Daoy (cell line): ENCODE measurements at regions not wholly inside any gene's neighbourhood (a gene's known extent, or its start where the extent isn't known, plus 50 kb on each side); places are given as distances from the start of the nearest gene placed in this dataset.
"Not testable (repeated sequence)": the region's sequence is repeated elsewhere in the genome, so short reads cannot be mapped to it uniquely, and the experiment has no call there.

Experiments
- DNase-seq: peaks from one replicate; pipeline ENCODE4 v3.0.0-alpha.2; 2015; ENCODE audit warnings: low read depth

DNA sequence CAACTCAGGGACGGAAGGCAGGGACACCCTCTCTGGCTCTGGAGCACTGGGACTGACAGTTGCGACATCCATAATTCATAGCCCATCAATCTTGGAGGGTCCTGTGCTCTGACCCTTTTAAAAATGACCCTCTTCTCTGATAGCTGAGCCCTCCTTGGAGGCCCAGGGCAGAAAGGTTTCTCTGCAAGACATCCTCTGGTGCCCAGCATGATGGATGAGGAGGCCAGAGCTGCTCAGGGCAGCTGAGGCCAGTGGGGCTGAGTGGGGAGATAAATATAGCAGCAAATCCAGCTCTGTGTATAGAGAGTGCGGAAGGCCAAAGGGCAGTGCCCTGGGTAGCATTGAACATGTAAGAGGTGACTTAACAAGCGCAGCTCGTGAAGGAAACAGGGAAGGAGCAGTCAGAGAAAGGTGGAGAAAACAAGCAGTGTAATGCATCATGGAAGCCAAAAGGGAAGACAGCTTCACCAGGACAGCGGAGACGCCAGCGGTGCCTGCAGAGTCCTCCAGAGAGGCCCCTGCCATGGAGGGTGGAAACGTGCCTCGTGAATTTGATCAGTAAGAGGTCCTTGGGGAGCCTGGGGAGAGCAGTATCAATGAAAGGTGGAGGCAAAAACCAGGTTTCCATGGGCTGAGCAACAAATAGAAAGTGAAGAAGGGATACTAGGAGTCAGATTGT is 50.4 kb upstream of the FMOD start:
- no peak for DNase-seq

DNA sequence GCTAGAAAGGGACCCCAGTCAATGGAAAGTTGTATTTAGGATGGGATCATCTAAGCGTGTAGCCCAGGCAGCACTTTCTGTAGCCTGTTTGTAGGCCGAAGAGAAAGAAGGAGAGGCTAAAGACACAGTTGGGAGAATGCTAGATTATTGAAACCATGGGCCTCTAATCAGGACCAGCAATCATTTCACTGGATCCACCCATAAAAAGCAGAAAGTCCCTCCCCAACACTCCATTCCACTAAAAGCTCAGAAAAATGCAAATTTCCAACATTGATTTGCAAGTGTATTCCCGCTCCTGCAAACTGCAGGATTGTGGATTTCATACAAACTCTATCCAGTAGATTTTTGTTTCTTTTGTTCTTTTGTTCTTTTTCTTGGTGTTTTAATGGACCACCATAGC is 51.2 kb upstream of the FMOD start:
- DNase-seq: no peak

DNA sequence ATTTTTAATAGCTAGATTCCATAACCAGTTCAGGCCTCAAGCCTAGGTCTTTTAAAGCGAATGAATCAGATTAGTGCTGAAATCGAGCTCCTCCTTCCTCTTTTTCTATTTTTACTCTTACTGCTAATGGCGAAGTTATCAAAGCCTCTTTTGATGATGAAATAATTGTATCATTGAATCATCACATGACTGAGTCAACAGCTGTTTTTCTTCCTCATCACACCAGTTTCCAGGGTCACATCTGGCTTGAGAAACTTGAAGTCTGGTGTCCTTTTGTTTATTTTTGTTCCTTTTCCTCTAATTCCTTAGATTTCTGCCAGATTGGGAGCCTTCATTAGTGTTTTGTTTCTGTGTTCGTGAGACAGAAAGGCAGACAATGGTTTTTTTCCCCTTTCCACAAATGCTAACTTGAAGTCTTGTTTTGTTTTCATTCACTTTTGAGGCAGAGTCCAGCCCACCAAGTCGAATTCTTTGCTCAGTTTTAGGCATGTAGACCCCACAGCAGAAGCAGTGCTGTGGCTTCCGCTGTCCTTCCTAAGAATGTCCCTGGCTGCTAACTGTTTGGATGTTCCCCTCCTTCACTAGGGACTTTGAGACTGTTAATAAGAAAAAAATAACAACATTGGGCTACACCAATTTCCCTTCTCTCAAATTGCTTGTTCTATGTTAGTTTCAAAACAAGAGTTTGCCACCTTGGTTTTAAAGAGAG is 51.9 kb upstream of the FMOD start:
- DNase-seq: peak; percentile 21

DNA sequence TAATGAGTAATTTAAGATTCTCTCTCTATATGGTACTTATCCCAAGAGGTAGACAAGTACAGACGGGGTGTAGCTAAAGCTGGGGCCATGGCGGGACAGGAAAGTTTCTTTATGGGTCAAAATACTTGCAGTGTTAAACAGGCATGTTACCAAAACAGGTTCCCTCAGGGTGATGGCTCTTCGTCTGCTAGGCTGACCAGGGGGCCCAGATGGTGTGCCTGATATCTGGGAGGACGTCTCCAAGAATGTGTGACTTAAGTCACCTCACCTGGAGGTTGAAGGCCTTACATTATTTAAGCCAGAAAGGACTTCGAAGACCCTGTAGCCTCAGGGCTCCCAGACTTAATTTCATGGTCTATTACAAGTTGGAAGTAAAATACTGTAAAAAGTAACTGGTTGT is 52.7 kb upstream of the FMOD start:
- no peak for DNase-seq

DNA sequence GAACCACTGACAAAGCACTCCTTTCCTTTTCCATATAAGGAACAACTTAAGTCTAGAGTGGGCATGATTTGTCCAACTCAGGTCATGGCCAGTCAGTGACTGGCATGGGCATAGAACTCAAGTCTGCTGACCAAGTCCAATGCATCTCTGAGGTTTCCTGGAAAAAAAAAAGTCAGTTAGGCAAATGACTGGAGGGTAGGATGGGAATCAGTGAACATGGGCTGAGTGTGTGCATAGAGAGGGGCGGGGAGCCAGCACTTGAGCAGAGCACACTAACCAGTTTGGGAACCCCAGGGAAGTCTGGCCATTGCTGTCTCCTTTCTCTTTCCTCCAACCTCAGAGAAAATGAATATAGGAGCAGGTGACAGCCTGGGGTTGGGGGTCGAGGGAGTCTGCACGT is 53.6 kb upstream of the FMOD start:
- no peak for DNase-seq

DNA sequence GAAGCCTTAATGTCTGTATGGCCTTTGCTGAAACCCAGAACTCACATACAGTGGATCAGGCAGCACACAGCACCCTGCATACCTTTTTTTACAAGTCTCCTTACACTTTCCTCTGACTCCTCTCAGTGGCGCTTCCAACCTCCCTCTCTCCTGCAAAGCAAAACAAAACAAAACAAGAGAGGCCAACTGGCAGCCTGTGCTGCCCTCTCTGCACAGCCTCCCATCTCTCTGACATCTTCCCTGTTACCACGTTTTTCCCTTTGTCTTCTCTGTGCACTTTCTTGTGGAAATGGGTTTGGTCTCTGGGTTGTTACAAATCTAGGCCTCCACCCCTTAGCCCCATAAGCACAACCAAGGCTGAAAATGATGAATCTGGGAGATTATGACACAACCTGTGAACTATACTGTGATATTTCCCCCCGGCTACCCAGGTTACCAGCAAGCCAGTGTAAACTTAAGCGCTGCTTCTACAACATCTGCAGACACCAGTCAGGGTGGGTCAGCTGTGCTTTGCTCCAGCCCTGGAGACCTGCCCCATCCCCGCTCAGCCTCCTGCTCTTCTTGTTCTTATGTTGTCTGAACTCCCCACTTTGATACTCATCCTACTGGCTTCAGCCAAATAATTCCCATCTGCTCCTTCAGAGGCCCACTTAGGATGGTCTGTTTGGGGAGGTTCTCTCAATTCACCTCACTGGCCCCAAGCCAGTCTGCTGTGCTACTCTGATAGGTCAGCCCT is 54.9 kb upstream of the FMOD start:
- no peak for DNase-seq

DNA sequence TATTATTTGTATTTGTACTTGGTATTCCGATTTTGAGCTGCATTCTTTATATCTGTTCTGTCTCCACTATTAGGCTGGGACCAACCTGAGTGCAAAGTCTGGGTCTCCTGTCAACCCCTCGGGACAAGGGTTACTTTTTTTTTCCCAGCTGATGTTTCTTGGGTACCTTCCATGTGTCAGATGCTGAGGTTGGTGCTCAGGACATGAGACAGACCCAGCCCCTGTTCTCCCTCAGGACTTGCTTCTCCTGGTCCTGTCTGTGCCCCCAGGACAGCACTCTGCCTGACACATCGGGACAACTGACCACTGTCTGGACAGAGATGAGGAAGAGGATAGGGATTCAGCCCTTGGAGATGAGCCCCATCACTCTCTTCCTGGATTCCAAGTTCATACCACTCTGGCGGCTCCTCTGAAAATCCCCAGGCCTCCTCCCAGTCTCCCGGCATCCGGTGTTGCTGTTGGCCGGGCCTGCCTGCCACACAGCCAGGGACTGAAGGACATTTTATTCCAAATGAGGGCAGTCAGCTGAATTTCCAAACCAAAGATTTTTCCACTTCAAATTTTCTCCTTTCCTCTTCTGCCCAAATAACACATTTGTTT is 55.6 kb upstream of the FMOD start:
- DNase-seq: no peak

DNA sequence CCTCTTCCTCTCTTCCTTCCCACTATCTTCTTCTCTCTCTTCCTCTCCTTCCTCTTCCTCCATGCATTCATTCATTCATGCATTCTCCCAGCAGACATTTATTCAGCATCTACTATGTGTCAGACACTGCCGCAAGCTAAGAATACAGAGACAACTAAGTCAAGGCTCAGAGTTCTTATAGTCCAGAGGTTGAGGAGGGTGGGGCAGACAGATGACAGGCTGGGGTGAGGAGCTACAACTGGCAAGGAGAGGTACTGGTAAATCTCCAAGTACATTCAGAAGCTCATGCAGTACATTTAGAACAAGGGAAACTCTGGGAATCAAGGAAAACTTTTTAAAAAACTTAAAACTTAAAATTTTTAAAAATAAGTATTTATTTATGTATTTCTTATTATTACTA is 56.4 kb upstream of the FMOD start:
- DNase-seq: no peak

DNA sequence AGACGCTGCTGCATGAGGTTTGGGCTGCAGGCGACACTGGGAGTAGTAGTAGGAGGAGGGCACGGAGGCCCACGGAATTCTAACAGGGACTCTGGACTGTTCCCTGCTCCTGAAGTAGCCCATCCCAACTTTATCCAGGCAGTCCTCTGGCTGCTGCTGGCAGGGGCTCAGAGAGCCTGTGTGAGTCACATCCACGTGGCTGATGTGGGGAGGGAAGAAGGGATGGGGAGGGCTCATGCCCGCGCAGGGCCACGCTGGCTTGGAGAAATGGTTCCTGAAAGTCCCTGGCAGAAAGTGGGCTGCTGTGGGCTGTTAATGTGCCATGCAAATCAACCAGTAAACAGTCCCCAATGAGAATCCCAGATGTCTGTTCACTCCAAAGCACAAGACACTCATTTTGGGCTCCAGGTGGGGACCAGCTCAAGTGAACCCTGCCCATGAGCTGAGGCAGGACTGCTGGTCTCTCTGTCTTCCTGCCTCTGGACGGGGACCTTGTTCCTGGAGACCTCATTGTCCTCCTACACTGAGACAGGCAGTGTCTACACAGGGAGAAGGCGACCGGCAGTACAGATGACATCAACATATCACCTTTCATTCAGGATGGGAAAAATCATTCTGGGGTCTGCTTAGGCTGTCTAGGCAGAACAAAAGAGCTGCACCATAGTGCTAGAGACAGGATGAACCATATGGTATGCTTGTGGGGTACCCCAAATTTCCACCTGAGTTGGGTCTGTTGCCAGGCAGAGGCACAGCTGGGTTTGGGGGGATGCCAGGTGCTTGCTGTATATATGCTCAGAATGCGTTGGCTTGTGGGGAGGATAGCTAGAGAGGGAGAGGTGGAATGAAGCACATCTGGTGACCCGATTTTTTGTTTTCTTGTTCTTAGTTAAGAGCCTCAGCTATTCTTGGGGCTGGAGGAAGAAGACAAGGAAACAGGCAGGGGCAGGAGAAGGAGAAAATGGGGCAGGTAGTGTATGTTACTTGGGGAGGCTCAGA is 57.9 kb upstream of the FMOD start:
- peak; percentile 83 for DNase-seq

DNA sequence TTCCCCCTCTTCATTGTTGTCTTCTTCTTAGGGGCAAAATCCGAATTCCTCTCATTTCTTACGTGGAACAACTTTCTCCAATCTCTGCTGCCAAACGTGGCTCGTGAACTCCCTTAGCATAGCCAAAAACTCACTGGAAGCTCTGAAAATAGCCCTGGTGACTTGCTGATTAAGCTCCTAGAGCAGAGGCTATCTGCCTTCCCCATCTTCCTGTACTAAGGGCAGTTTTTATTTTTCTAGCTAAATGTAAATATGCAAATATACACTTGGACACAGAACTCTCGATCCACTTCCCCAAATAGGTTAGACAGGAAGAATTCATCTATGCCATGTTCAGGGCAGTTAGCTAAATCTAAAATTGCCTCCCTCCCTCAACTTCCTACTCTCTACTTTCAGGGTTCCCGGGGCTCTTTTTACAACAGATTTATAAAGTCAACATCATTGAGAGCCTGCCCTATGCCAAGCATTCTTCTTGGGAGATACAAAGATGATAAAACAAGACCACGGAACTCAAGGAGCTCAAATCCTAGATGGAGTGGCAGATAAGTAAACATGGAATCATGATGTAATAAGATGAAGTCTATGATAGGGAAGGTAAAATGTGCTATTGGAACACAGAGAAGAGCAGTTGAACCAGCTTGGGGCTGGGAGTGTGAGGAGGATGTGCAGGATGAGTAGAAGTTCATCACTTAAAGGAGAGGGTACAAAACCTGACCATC is 59.4 kb upstream of the FMOD start:
- no peak for DNase-seq

DNA sequence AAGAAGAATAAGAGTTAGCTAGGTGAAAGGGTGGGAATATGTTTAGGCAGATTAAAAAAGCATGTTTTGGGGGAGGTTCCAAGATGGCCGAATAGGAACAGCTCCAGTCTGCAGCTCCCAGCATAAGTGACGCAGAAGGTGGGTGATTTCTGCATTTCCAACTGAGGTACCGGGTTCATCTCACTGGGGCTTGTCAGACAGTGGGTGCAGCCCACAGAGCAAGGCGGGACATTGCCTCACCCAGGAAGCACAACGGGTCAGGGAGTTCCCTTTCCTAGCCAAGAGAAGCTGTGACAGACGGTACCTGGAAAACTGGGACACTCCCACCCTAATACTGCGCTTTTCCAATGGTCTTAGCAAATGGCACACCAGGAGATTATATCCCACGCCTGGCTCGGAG is 60.5 kb upstream of the FMOD start:
- DNase-seq: not testable (repeated sequence)

DNA sequence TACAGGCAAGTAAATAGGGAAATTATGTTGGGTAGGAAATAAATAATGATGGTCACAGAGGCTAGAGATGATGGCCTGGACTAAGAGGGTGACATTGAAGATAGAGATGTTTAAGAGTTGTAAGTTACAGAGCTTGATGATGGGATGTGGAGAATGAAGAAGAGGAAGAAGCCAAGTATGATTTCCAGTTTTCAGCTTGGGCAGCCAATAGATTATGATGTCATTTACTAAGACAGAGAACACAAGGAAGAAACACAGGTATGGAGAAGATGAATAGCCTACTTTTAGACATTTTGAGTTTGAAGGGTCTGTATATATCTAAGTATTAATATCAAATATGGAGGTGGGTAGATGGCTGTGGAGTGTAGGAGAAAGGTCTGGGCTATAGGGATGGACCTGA is 56.0 kb upstream of the PRELP start:
- DNase-seq: no peak

DNA sequence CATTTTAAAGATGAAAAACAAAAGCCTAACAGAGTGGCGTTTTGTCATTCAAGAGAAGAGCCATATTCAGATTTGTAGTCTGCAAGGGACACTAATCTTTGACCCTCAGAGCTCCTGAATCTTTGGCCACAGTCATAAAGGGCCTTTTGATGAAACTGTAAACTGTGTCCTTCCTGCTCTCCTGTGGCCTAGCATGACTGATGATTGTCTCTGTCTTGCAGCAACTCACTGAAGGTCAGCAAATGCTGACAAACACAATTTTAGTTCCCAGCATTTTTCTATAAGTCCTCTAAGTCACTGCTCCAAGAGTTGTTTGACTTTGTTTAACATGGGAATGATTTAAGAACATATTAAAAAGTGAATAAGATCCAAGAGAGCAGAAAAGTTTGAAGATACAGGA is 55.3 kb upstream of the PRELP start:
- DNase-seq: no peak

DNA sequence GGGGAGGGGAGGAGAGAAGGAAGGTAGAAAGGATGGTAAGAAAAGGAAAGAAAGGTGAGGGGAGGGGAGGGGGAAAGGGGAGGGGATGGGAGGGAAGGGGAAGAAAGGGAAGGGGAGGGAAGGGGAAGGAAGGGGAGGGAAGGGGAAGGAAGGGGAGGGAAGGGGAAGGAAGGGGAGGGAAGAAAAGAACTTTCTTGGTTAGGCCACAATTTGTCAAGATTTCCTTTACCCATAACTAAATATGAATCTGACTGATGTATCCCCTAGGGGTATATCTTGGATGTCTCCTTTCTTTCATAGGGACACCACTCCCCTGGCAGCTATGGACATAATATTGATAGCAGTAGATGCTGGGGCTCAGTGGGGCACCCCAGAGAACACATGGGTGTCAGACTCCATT is 54.4 kb upstream of the PRELP start:
- no peak for DNase-seq

DNA sequence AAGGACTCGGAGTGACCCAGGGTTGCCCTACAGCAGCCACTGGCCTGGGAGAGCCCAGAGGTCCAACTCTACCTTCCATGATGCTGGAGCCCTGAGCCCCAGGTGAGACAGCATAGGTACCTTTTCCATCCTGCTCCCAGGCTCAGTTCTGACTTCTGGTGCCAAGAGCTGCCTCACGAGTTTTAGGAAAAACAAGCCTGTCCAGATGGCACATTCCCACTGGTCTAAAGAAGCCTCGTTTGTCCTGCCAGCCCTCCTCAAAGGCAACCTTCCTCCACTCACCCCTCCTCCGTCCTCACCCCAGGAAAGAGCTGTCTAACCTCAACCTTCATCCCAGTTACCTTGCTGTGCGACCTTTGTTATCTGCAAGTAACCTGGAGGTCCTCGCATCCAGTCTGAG is 53.5 kb upstream of the PRELP start:
- no peak for DNase-seq

DNA sequence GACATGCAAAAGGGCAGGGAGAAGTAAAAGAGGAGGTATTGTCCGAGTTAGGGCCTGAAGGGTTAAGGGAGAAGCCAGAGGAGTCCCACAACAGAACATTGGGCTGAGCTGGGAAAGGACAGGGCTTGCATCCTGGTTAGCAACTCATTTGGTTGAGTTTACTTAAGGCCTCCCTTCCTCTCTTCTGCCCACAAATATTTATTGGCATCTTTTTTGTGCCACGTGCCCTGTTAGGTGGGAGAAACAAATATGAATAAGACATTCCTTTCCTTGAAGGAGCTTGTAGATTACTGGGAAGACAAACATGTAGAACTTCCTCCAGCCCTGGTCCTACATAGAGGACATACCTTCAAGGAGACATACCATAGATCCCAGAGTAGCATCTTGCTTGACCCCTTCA is 53.0 kb upstream of the PRELP start:
- no peak for DNase-seq

DNA sequence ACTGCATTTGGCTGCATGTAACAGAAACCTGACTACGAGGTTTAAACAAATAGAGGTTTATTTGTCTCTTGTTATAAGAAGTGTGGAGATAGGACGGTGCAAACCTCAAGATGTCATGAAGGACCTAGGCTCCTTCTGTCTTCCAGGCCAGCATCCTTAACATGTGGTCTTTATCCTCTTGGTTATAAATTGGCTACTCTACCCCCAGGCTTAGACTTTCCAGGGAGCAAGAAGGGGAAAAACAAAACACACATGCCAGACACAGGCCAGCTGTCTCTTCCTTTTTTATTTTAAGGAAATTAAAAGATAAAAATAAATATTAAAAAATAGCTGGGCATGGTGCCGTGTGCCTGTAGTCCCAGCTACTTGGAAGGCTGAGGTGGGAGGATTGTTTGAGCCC is 51.3 kb upstream of the PRELP start:
- DNase-seq: no peak

DNA sequence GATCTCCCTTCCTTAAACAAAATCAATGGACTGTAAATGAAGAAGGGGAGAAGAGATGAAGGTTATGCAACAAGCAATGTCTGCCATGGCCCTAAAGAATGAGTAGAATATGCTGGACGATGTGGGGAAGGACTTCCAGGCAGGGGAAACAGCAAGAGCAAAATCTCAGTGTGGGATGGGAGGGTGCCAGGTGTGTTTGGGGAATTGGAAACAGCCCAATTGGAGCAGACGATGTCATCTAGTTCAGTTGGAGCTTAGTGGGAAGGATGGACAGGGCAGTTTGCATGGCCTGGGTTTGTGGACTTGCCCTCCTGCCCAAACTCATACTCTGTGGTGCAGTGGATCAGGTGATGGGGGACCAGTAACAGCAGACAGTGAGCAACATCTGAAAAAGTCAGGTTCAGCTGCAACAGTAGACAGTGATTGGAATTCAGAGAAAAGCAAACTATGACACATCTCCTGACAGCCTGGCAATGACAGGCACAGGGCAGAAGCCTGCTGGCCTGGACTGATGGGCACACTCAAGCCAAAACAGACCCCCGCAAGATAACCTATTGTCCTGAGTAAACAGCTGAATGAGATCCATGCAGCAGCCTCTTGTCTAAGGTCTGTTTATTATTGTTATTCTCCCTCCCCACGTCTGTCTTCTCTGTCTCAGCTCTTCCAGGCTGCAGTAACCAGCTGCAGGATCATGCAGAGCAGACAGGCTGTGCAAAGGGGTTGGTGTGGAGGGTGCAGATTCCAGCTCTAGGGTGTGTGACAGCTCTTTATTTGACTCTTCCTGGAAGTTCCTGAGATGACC is 50.5 kb upstream of the PRELP start:
- no peak for DNase-seq

DNA sequence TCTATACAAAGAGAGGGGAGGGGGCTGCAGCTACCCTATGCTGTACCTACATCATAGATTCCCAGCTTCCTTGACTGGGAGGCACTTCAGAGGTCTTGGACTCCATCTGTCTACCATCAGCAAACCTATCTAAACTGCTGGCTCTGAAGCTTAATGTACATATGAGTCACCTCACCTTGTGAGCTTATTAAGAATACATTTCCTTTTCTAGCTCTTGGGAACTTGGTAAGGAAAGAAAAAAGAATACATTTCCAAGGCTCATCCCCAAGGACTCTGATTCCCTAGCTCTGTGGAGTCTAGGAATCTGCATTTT is 50.0 kb upstream of the PRELP start:
- DNase-seq: peak; percentile 20
